Renal pelvis (tissue), 1 donor: ENCODE measurements at regions not wholly inside any gene's neighbourhood (a gene's known extent, or its start where the extent isn't known, plus 50 kb on each side); places are given as distances from the start of the nearest gene placed in this dataset.
"Not testable (repeated sequence)": the region's sequence is repeated elsewhere in the genome, so short reads cannot be mapped to it uniquely, and the experiment has no call there.

Experiments
- DNase-seq: peaks from one replicate; pipeline ENCODE4 v3.0.0-alpha.2; 2013

GRCh38 chr6:98036344-98036923, 753.4 kb upstream of the MMS22L start:
- no peak for DNase-seq

GRCh38 chr6:98037571-98037970, 754.6 kb upstream of the MMS22L start:
- DNase-seq: no peak

GRCh38 chr6:98039443-98039842, 756.4 kb upstream of the MMS22L start:
- no peak for DNase-seq

- no peak for DNase-seq
These were observed 757.0 kb upstream of the MMS22L start for GRCh38 chr6:98039904-98040607.

- no peak for DNase-seq
These were observed 758.0 kb upstream of the MMS22L start for GRCh38 chr6:98041056-98041455.

- no peak for DNase-seq
These were observed 758.9 kb upstream of the MMS22L start for GRCh38 chr6:98041921-98042320.

GRCh38 chr6:98044151-98044561, 761.1 kb upstream of the MMS22L start:
- DNase-seq: no peak

- no peak for DNase-seq
These were observed 761.9 kb upstream of the MMS22L start for GRCh38 chr6:98044791-98045470.

- no peak for DNase-seq
These were observed 764.1 kb upstream of the MMS22L start for GRCh38 chr6:98047164-98047563.

- DNase-seq: no peak
These were observed 764.9 kb upstream of the MMS22L start for GRCh38 chr6:98047871-98048270.

- DNase-seq: no peak
These were observed 771.4 kb upstream of the MMS22L start for GRCh38 chr6:98054453-98054852.

GRCh38 chr6:98056955-98057354, 773.9 kb upstream of the MMS22L start:
- peak; percentile 37 for DNase-seq

GRCh38 chr6:98067375-98067774, 767.0 kb upstream of the POU3F2 start:
- DNase-seq: no peak

GRCh38 chr6:98088537-98088936, 745.8 kb upstream of the POU3F2 start:
- DNase-seq: not testable (repeated sequence)

- no peak for DNase-seq
These were observed 742.0 kb upstream of the POU3F2 start for GRCh38 chr6:98092331-98092730.

- no peak for DNase-seq
These were observed 739.7 kb upstream of the POU3F2 start for GRCh38 chr6:98094696-98095095.

GRCh38 chr6:98107801-98108200, 726.6 kb upstream of the POU3F2 start:
- DNase-seq: no peak

- DNase-seq: peak; percentile 3
These were observed 717.9 kb upstream of the POU3F2 start for GRCh38 chr6:98116455-98116854.

GRCh38 chr6:98117068-98117467, 717.3 kb upstream of the POU3F2 start:
- no peak for DNase-seq

GRCh38 chr6:98118397-98119045, 715.9 kb upstream of the POU3F2 start:
- peak; percentile 9 for DNase-seq

GRCh38 chr6:98124171-98124570, 710.2 kb upstream of the POU3F2 start:
- no peak for DNase-seq

GRCh38 chr6:98131290-98131990, 702.9 kb upstream of the POU3F2 start:
- DNase-seq: no peak
